ENCODE measurements at regions not wholly inside any gene's neighbourhood (a gene's known extent, or its start where the extent isn't known, plus 50 kb on each side); places are given as distances from the start of the nearest gene placed in this dataset.

DNA sequence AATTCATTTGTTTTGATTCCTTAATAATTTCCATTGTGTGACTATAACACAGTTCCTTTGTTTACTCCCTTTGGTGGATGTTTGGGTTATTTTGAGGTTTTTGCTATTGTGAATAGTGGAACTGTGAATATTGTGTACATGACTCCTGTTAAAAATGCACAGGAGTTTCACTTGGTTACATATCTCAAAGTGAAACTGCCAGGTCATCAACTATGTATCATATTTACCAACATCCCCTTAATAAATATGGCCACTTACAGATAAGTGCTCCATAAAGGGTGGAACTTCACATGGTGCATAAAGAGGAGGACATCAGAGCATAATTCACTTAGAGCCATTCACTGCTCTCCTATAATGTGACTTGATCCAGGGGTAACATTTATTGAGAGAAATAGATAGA is 328.9 kb downstream of the SEC23A start:
- TF ChIP-seq, protein P1, sequence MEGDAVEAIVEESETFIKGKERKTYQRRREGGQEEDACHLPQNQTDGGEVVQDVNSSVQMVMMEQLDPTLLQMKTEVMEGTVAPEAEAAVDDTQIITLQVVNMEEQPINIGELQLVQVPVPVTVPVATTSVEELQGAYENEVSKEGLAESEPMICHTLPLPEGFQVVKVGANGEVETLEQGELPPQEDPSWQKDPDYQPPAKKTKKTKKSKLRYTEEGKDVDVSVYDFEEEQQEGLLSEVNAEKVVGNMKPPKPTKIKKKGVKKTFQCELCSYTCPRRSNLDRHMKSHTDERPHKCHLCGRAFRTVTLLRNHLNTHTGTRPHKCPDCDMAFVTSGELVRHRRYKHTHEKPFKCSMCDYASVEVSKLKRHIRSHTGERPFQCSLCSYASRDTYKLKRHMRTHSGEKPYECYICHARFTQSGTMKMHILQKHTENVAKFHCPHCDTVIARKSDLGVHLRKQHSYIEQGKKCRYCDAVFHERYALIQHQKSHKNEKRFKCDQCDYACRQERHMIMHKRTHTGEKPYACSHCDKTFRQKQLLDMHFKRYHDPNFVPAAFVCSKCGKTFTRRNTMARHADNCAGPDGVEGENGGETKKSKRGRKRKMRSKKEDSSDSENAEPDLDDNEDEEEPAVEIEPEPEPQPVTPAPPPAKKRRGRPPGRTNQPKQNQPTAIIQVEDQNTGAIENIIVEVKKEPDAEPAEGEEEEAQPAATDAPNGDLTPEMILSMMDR (IDR thresholded peaks at IDR 0.05; ENCODE audit: low read depth, low read length) = no peak
- H3K4me3 ChIP-seq (ENCODE audit: low read depth, low read length) = no peak overlapping the region
- DNase-seq (ENCODE audit: low read depth, low spot score) = no peak
- ChIA-PET POLR2A (no interaction called here), CTCF (no interaction called here)
- H3K9me3 ChIP-seq (ENCODE audit: control insufficient read depth, insufficient read depth, low read length) = no peaks in the 10 kb centered on the region
- no peaks in the 10 kb centered on the region for H3K27me3 ChIP-seq (ENCODE audit: control insufficient read depth, insufficient read depth, low read length)
- H3K27ac ChIP-seq (ENCODE audit: low read depth, low read length) = no peak overlapping the region

DNA sequence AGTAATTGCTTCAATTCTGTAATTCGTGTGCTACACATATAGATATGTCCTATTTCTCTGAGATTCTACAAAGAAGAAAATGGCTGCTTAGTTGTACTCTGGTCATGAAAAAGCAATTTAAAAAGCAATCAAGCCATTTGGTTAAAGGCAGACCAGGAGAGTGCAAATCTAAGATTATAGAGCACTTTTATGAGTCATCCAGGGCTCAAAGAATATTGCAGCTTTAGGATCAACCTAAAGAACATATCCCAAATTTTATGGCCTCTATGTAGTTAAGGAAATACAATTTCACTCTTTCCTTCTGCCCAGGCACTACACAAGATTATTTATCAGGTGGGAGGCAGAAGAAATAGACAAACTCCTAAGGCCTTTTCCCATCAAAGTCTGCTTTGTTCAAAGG is 332.8 kb downstream of the SEC23A start:
- Histone ChIP-seq H3K4me3 (ENCODE audit: low read depth, low read length) (no peak overlapping the region), H3K9me3 (ENCODE audit: control insufficient read depth, insufficient read depth, low read length) (no peaks in the 10 kb centered on the region), H3K27ac (ENCODE audit: low read depth, low read length) (no peak overlapping the region), H3K27me3 (ENCODE audit: control insufficient read depth, insufficient read depth, low read length) (no peaks in the 10 kb centered on the region)
- ChIA-PET CTCF (no interaction called here), POLR2A (no interaction called here)
- no peak for DNase-seq (ENCODE audit: low read depth, low spot score)
- TF ChIP-seq, protein P1 (IDR thresholded peaks at IDR 0.05; ENCODE audit: low read depth, low read length) = no peak

DNA sequence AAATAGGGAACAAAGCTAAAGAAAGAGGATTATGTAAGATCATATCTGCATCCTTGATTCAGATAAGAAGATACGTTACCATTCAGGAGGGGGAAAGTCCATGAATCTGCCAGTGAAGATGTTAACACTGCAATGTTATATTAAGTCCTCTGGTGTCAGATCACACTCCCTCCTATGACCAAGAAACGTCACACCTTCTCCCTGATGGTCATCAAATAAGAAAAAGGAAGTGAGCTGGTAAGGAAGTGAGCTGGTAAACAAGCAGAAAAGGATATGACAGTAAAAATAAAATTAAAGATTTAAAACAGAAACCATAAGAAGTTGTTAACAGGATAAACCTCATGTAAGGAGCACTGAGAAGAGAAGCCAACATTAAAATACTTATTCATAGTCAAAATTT is 340.2 kb downstream of the SEC23A start:
- DNase-seq (ENCODE audit: low read depth, low spot score) = no peak
- Histone ChIP-seq H3K27ac (ENCODE audit: low read depth, low read length) (no peak overlapping the region), H3K9me3 (ENCODE audit: control insufficient read depth, insufficient read depth, low read length) (no peaks in the 10 kb centered on the region), H3K4me3 (ENCODE audit: low read depth, low read length) (no peak overlapping the region), H3K27me3 (ENCODE audit: control insufficient read depth, insufficient read depth, low read length) (no peaks in the 10 kb centered on the region)
- TF ChIP-seq, protein P1 (IDR thresholded peaks at IDR 0.05; ENCODE audit: low read depth, low read length) = no peak
- CTCF ChIA-PET = interaction anchor here (1.2 kb wide), 1 partner anchor 252 kb away, joined by 3 read pairs; no protein-coding TSS in a partner anchor
- POLR2A ChIA-PET = no interaction called here

DNA sequence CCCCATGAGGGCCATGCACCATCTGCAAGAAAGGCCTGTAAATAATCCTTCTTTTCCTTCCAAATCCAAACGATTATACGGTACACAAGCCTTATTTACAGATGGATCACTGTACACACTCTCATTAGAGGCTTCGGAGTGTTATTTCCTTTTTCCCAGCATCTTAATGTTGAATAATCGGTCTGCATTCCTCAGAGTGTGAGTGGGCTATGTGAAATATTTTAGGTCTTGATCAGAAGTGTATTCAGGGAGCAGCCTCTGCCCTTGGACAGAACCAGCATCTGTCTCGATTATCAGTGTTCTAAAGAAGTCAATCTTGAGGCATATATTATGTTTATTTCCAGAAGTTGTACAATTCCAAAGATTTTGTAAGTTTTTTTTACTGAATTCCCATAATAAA is 340.6 kb downstream of the SEC23A start:
- Histone ChIP-seq H3K4me3 (ENCODE audit: low read depth, low read length) (no peak overlapping the region), H3K9me3 (ENCODE audit: control insufficient read depth, insufficient read depth, low read length) (no peaks in the 10 kb centered on the region), H3K27me3 (ENCODE audit: control insufficient read depth, insufficient read depth, low read length) (no peaks in the 10 kb centered on the region), H3K27ac (ENCODE audit: low read depth, low read length) (no peak overlapping the region)
- POLR2A ChIA-PET = no interaction called here
- CTCF ChIA-PET = no interaction called here
- TF ChIP-seq, protein P1 (IDR thresholded peaks at IDR 0.05; ENCODE audit: low read depth, low read length) = no peak
- DNase-seq (ENCODE audit: low read depth, low spot score) = no peak

DNA sequence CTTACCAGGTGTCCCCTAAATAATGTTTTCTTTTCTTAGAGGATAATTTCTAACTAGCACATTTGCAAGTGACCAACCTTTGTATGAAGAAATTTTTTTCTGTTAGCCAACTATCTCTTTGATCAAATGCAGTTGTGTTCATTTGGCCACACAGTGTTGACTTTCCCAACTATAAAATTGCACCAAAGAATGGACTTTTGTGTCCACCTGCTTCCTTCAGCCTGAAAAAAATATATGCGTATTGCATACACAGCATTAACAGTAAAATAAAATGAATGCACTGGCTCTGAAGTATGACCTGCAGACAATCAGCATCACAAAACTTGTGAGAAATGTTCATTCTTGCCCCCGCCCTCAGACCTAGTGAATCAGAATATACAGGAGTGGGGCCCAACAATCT is 342.0 kb downstream of the SEC23A start:
- Histone ChIP-seq H3K27me3 (ENCODE audit: control insufficient read depth, insufficient read depth, low read length) (no peaks in the 10 kb centered on the region), H3K4me3 (ENCODE audit: low read depth, low read length) (no peak overlapping the region), H3K9me3 (ENCODE audit: control insufficient read depth, insufficient read depth, low read length) (no peaks in the 10 kb centered on the region), H3K27ac (ENCODE audit: low read depth, low read length) (no peak overlapping the region)
- ChIA-PET CTCF (no interaction called here), POLR2A (no interaction called here)
- TF ChIP-seq, protein P1 (IDR thresholded peaks at IDR 0.05; ENCODE audit: low read depth, low read length) = no peak
- DNase-seq (ENCODE audit: low read depth, low spot score) = no peak
